HepG2 (cell line): ENCODE measurements at regions not wholly inside any gene's neighbourhood (a gene's known extent, or its start where the extent isn't known, plus 50 kb on each side); places are given as distances from the start of the nearest gene placed in this dataset.

ENCODE experiments used
- ATAC-seq: fragments of 200-7000 bp; cut with Tn5 transposase; 3 replicates; pipeline ENCODE4 v1.9.1; 2020; ENCODE audit warnings: mild to moderate bottlenecking, moderate library complexity
- BruUV-seq: library from RNA; stranded (reverse); fragments of 400-500 nt; replicated peaks from 2 replicates; lab custom pipeline; 2021; lab: Mats Ljungman, UMichigan
- CTCF ChIA-PET: fragments of 300-600 bp; formaldehyde crosslinking; extraction: SDS; loops from one replicate; lab custom pipeline; 2021; ENCODE audit warnings: low total read pairs, inconsistent platforms, low intra/inter-chr PET ratio; lab: Yijun Ruan, JAX
- POLR2A ChIA-PET: fragments of 350-600 bp; sonication (Branson Sonifier 250); formaldehyde crosslinking; loops from one replicate; lab custom pipeline; 2020; ENCODE audit warnings: antibody characterized with exemption, inconsistent platforms; lab: Yijun Ruan, JAX
- DNase-seq: peaks from one replicate; pipeline ENCODE4 v3.0.0-alpha.2; 2015; ENCODE audit warnings: low spot score
- FAIRE-seq: peaks from 3 replicates; lab custom pipeline; 2011; peaks lifted over from hg19 to GRCh38; lab: Jason Lieb, UNC
- H2AFZ ChIP-seq: one replicate; pipeline ENCODE4 v1.6.1; 2011; ENCODE audit warnings: low read length, inconsistent platforms
- H3K27ac ChIP-seq: fragments of 300-600 bp; 3 replicates; pipeline ENCODE4 v1.8.0; 2011; ENCODE audit warnings: mixed run types, mild to moderate bottlenecking, mixed read lengths, low read length, inconsistent platforms; ENCODE audit not compliant: insufficient read depth; ENCODE audit errors: extremely low read length
- H3K27me3 ChIP-seq, 2 experiments: fragments of 200-600 bp in 1 of 2; 2 replicates in 1 of 2; 3 replicates in 1 of 2; pipeline versions ENCODE4 v1.6.0 to v1.8.0; 2011; ENCODE audit warnings: low read length in 2 of 2, mild to moderate bottlenecking in 2 of 2, moderate library complexity in 2 of 2, inconsistent platforms in 1 of 2; ENCODE audit not compliant: insufficient read depth in 2 of 2, control insufficient read depth in 1 of 2
- H3K36me3 ChIP-seq, 2 experiments: fragments of 200-600 bp in 1 of 2; replicated peaks in 1 of 2; 2 replicates in 1 of 2; 3 replicates in 1 of 2; pipeline versions ENCODE4 v1.5.1 to v1.8.0; 2011; ENCODE audit warnings: low read length in 2 of 2, inconsistent platforms in 1 of 2; ENCODE audit not compliant: insufficient read depth in 2 of 2, control insufficient read depth in 1 of 2
- H3K4me1 ChIP-seq: 2 replicates; pipeline ENCODE4 v1.5.1; 2012; ENCODE audit warnings: low read length, inconsistent platforms; ENCODE audit not compliant: insufficient read depth
- H3K4me2 ChIP-seq: 2 replicates; pipeline ENCODE4 v1.6.0; 2011; ENCODE audit warnings: low read depth, low read length, inconsistent platforms
- H3K4me3 ChIP-seq, 3 experiments: fragments of 200-600 bp in 1 of 3; sonication (generic), shearing (Covaris generic) in 1 of 3; replicated peaks in 1 of 3; 2 replicates each; pipeline ENCODE4 v1.5.1; 2011 to 2016; ENCODE audit warnings: low read length in 3 of 3, inconsistent platforms in 2 of 3, low read depth in 2 of 3, mild to moderate bottlenecking in 2 of 3, control low read depth in 1 of 3, mixed read lengths in 1 of 3; ENCODE audit not compliant: insufficient read depth in 1 of 3
- H3K79me2 ChIP-seq: one replicate; pipeline ENCODE4 v1.6.1; 2011; ENCODE audit warnings: low read length, inconsistent platforms; ENCODE audit not compliant: insufficient read depth
- H3K9ac ChIP-seq: 2 replicates; pipeline ENCODE4 v1.6.0; 2011; ENCODE audit warnings: mild to moderate bottlenecking, low read depth, low read length, inconsistent platforms; ENCODE audit not compliant: insufficient read depth
- H3K9me3 ChIP-seq: 2 replicates; pipeline ENCODE4 v1.5.1; 2012; ENCODE audit warnings: mild to moderate bottlenecking, low read length
- H4K20me1 ChIP-seq: 2 replicates; pipeline ENCODE4 v1.6.0; 2011; ENCODE audit warnings: inconsistent platforms, mild to moderate bottlenecking, low read length, moderate library complexity; ENCODE audit not compliant: insufficient read depth
- CCAR2 ChIP-seq: fragments of 200-400 bp; formaldehyde crosslinking; optimal IDR thresholded peaks from 2 replicates; pipeline ENCODE3; 2018; ENCODE audit warnings: low read depth, mild to moderate bottlenecking, low read length, moderate library complexity
- ELF3 ChIP-seq: IDR thresholded peaks from 2 replicates; pipeline ENCODE4 v1.6.1; 2016; ENCODE audit warnings: missing genetic modification reagents, missing compliant biosample characterization
- ETV5 ChIP-seq: IDR thresholded peaks from 2 replicates; pipeline ENCODE4 v1.6.1; 2018; ENCODE audit warnings: missing biosample characterization, missing genetic modification reagents, inconsistent platforms, borderline replicate concordance
- GZF1 ChIP-seq: sonication (generic); formaldehyde crosslinking; IDR thresholded peaks from 2 replicates; pipeline ENCODE4 v1.5.1; 2020; ENCODE audit warnings: mild to moderate bottlenecking, missing genetic modification reagents
- HDAC2 ChIP-seq: sonication (generic); formaldehyde crosslinking; IDR thresholded peaks from 2 replicates; pipeline ENCODE4 v1.4.0; 2020; ENCODE audit warnings: missing genetic modification reagents
- NCOA5 ChIP-seq: sonication (generic); formaldehyde crosslinking; IDR thresholded peaks from 2 replicates; pipeline ENCODE4 v1.4.0; 2020; ENCODE audit warnings: missing genetic modification reagents
- PAF1 ChIP-seq: IDR thresholded peaks from 2 replicates; pipeline ENCODE4 v1.6.1; 2016; ENCODE audit warnings: missing genetic modification reagents, missing compliant biosample characterization
- PAX8 ChIP-seq: sonication (generic); formaldehyde crosslinking; IDR thresholded peaks from 2 replicates; pipeline ENCODE4 v1.8.0; 2022; ENCODE audit warnings: mild to moderate bottlenecking, missing genetic modification reagents, borderline replicate concordance
- RBM22 ChIP-seq: fragments of 200-400 bp; formaldehyde crosslinking; optimal IDR thresholded peaks from 2 replicates; pipeline ENCODE3; 2017; ENCODE audit warnings: mild to moderate bottlenecking, low read length, moderate library complexity
- RFX1 ChIP-seq: fragments of 450-650 bp; IDR thresholded peaks from 2 replicates; pipeline ENCODE4 v1.6.1; 2017
- RFX3 ChIP-seq: IDR thresholded peaks from 2 replicates; pipeline ENCODE4 v1.6.1; 2016; ENCODE audit warnings: missing biosample characterization, missing genetic modification reagents
- SNAI1 ChIP-seq: sonication (generic); formaldehyde crosslinking; IDR thresholded peaks from 2 replicates; pipeline ENCODE4 v1.5.0; 2020; ENCODE audit warnings: mild to moderate bottlenecking, missing genetic modification reagents, borderline replicate concordance
- SNRNP70 ChIP-seq: fragments of 200-400 bp; formaldehyde crosslinking; IDR thresholded peaks from 2 replicates; pipeline ENCODE4 v1.6.1; 2017; ENCODE audit warnings: mild to moderate bottlenecking, low read depth, low read length, moderate library complexity
- ZNF44 ChIP-seq: sonication (generic); formaldehyde crosslinking; IDR thresholded peaks from 2 replicates; pipeline ENCODE4 v1.5.1; 2020; ENCODE audit warnings: mild to moderate bottlenecking, missing genetic modification reagents
- ZSCAN9 ChIP-seq: IDR thresholded peaks from 2 replicates; pipeline ENCODE4 v1.6.1; 2016; ENCODE audit warnings: borderline replicate concordance
- WGBS: methylation state at CpG from one replicate; pipeline ENCODE4 v1.1.6; 2017; ENCODE audit warnings: low lambda C conversion rate; 5-methylcytosine and 5-hydroxymethylcytosine counted together
- in situ Hi-C: cut with HindIII; loops from 2 replicates; pipeline ENCODE4 v1.10.0; 2017; ENCODE audit warnings: low pct_unique_long_range_greater_than_20kb; ENCODE audit not compliant: extremely low pct_ligation_motif_present
- intact Hi-C: fragments of 100-400 bp; cut with micrococcal nuclease; formaldehyde crosslinking; loops from one replicate; pipeline ENCODE4 v1.10.0; 2022; ENCODE audit not compliant: unreplicated experiment
- TF ChIP-seq, protein P1 (sequence below): sonication (generic); formaldehyde crosslinking; IDR thresholded peaks from 2 replicates; pipeline ENCODE4 v1.4.0; 2020; ENCODE audit warnings: missing genetic modification reagents, borderline replicate concordance
- TF ChIP-seq, protein P2 (sequence below): sonication (generic); formaldehyde crosslinking; IDR thresholded peaks from 2 replicates; pipeline ENCODE4 v1.4.0; 2020; ENCODE audit warnings: missing genetic modification reagents
- TF ChIP-seq, protein P3 (sequence below): sonication (generic); formaldehyde crosslinking; IDR thresholded peaks from 2 replicates; pipeline ENCODE4 v1.5.0; 2020; ENCODE audit warnings: missing genetic modification reagents, mild to moderate bottlenecking, borderline replicate concordance
- TF ChIP-seq, protein P4 (sequence below): sonication (generic); formaldehyde crosslinking; IDR thresholded peaks from 2 replicates; pipeline ENCODE4 v1.5.1; 2020; ENCODE audit warnings: mild to moderate bottlenecking, missing genetic modification reagents, moderate library complexity

DNA sequence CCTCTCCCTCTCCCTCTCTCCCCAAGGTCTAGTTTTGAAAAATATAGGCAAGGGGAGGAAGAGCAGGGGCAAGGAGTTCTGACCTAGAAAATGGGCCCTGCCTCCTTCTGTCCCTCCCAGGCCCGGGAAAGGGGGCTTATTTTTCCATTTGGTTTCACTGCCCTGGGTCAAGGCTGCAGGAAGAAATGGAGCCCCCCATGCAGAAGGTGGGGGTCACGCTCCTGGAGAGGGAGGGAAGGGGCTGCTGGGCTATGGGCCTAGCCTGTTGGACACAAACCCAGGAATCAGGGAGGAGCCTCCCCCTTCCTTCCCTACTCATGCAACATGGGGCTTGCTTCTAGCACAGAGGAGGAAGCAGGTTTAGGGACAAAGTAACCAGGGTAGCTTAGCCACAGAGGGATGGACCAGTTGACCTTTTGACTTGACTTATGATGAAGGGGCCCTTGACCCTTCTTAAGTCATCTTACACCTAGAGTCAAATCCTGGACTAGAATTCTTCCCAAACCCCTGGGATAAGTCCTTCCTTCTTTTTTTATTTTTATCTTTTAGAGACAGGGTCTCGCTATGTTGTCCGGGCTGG, 70.4 kb upstream of the SSBP3 start:
- H3K79me2 ChIP-seq, result no peaks in the 10 kb centered on the region
- ChIA-PET POLR2A (no interaction called here), CTCF (no interaction called here)
- no peak overlapping the region for H2AFZ ChIP-seq
- peaks cover 30% of the 10 kb centered on the region for H3K4me1 ChIP-seq
- FAIRE-seq (no peak), DNase-seq (no peak), ATAC-seq (no peak)
- H3K27me3 ChIP-seq, result peaks cover 3 to 51% of the 10 kb centered on the region in 2 experiments; a peak in 4 of 5 replicates
- in situ Hi-C loops, result no loop called here
- H3K9ac ChIP-seq, result no peak overlapping the region
- intact Hi-C loops, result no loop called here
- no peak overlapping the region for H3K4me2 ChIP-seq
- H3K27ac ChIP-seq, result no peak overlapping the region
- no peaks in the 10 kb centered on the region for H4K20me1 ChIP-seq
- no peaks in the 10 kb centered on the region for H3K36me3 ChIP-seq
- no TSS peak for BruUV-seq
- H3K9me3 ChIP-seq, result no peaks in the 10 kb centered on the region
- no peak overlapping the region for H3K4me3 ChIP-seq
- 32% methylated on average over 4 of the region's 4 CpGs for WGBS
- no peak for TF ChIP-seq ZNF44 (CRISPR knock-in tag)
- TF ChIP-seq ELF3 (CRISPR knock-in tag), result no peak
- no peak for TF ChIP-seq HDAC2
- TF ChIP-seq, protein P1, sequence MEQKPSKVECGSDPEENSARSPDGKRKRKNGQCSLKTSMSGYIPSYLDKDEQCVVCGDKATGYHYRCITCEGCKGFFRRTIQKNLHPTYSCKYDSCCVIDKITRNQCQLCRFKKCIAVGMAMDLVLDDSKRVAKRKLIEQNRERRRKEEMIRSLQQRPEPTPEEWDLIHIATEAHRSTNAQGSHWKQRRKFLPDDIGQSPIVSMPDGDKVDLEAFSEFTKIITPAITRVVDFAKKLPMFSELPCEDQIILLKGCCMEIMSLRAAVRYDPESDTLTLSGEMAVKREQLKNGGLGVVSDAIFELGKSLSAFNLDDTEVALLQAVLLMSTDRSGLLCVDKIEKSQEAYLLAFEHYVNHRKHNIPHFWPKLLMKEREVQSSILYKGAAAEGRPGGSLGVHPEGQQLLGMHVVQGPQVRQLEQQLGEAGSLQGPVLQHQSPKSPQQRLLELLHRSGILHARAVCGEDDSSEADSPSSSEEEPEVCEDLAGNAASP (CRISPR knock-in tag), result no peak
- TF ChIP-seq ETV5, result no peak
- TF ChIP-seq PAF1 (CRISPR knock-in tag), result no peak
- TF ChIP-seq RFX3 (CRISPR knock-in tag), result no peak
- no peak for TF ChIP-seq PAX8 (CRISPR knock-in tag)
- TF ChIP-seq, protein P2, sequence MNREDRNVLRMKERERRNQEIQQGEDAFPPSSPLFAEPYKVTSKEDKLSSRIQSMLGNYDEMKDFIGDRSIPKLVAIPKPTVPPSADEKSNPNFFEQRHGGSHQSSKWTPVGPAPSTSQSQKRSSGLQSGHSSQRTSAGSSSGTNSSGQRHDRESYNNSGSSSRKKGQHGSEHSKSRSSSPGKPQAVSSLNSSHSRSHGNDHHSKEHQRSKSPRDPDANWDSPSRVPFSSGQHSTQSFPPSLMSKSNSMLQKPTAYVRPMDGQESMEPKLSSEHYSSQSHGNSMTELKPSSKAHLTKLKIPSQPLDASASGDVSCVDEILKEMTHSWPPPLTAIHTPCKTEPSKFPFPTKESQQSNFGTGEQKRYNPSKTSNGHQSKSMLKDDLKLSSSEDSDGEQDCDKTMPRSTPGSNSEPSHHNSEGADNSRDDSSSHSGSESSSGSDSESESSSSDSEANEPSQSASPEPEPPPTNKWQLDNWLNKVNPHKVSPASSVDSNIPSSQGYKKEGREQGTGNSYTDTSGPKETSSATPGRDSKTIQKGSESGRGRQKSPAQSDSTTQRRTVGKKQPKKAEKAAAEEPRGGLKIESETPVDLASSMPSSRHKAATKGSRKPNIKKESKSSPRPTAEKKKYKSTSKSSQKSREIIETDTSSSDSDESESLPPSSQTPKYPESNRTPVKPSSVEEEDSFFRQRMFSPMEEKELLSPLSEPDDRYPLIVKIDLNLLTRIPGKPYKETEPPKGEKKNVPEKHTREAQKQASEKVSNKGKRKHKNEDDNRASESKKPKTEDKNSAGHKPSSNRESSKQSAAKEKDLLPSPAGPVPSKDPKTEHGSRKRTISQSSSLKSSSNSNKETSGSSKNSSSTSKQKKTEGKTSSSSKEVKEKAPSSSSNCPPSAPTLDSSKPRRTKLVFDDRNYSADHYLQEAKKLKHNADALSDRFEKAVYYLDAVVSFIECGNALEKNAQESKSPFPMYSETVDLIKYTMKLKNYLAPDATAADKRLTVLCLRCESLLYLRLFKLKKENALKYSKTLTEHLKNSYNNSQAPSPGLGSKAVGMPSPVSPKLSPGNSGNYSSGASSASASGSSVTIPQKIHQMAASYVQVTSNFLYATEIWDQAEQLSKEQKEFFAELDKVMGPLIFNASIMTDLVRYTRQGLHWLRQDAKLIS (CRISPR knock-in tag), result no peak
- TF ChIP-seq, protein P3, sequence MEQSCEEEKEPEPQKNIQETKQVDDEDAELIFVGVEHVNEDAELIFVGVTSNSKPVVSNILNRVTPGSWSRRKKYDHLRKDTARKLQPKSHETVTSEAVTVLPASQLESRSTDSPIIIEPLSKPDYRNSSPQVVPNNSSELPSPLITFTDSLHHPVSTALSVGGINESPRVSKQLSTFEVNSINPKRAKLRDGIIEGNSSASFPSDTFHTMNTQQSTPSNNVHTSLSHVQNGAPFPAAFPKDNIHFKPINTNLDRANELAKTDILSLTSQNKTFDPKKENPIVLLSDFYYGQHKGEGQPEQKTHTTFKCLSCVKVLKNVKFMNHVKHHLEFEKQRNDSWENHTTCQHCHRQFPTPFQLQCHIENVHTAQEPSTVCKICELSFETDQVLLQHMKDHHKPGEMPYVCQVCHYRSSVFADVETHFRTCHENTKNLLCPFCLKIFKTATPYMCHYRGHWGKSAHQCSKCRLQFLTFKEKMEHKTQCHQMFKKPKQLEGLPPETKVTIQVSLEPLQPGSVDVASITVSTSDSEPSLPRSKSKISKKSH (CRISPR knock-in tag), result no peak
- TF ChIP-seq RBM22, result no peak
- no peak for TF ChIP-seq GZF1 (CRISPR knock-in tag)
- no peak for TF ChIP-seq NCOA5 (CRISPR knock-in tag)
- no peak for TF ChIP-seq SNRNP70
- no peak for TF ChIP-seq SNAI1 (CRISPR knock-in tag)
- no peak for TF ChIP-seq ZSCAN9
- no peak for TF ChIP-seq RFX1
- TF ChIP-seq, protein P4, sequence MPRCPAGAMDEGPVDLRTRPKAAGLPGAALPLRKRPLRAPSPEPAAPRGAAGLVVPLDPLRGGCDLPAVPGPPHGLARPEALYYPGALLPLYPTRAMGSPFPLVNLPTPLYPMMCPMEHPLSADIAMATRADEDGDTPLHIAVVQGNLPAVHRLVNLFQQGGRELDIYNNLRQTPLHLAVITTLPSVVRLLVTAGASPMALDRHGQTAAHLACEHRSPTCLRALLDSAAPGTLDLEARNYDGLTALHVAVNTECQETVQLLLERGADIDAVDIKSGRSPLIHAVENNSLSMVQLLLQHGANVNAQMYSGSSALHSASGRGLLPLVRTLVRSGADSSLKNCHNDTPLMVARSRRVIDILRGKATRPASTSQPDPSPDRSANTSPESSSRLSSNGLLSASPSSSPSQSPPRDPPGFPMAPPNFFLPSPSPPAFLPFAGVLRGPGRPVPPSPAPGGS, result no peak
- TF ChIP-seq CCAR2, result no peak
